Pons (tissue), 1 donor: ENCODE measurements at regions not wholly inside any gene's neighbourhood (a gene's known extent, or its start where the extent isn't known, plus 50 kb on each side); places are given as distances from the start of the nearest gene placed in this dataset.
"Not testable (repeated sequence)": the region's sequence is repeated elsewhere in the genome, so short reads cannot be mapped to it uniquely, and the experiment has no call there.

Experiments
- DNase-seq: peaks from one replicate; pipeline ENCODE4 v3.0.0-alpha.2; 2016; ENCODE audit warnings: low spot score

DNA sequence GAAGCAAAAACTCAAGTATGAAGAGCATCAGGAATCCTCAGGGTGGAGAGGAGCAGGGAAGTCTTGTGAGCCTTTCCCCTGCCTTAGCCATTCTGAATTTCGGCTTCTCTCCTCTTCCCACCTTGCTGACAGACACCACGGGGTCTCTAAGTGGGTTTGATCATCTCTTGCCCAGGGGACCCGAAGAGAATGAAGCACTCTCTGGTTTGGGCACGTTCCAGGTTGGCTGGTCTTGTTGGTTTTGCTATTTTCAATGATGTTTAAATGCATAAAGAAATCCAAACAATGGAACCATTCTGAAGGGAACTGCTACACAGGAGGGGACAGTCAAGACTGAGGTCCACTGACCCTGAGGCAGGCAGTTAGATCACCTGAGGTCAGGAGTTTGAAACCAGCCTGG, 131.7 kb downstream of the PXDC1 start:
- DNase-seq, result no peak

DNA sequence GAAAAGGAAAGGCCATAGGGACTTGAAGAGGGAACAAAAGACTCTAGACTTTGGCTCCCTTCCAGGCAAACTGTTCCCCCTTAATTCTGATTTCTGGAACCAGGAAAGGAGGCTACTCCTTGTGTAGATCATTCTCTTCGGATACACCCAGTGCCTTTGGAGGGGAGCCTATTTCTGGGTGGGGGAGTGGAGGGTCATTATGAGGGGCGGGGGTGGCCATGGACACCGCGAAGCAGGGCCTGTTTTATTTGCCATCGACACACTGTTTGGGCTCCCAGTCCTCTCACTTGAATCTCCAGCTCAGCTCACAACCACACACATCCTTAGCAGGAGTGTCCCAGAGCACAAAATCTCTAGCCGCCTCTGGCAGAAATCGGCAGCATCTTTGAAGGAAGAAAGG, 132.3 kb downstream of the PXDC1 start:
- DNase-seq, result no peak

DNA sequence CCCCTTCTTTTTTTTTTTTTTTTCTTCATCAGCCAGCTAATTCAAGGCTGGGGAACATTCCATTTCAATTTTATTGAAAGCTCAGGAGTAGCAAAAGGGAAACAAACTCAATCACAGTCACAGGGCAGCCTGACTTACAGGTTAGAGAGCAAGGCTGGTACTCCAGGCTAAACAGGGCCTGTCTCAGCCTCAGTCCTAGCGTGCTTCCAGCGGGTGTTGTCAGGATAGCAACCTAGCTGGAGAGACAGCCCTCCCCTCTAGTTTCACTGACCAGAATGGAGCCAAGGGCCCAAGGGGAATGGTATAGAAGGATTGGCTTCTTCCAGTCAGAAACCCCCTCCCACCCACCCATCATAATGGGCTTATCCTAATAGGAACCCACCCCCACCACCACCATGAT, 132.9 kb downstream of the PXDC1 start:
- no peak for DNase-seq

DNA sequence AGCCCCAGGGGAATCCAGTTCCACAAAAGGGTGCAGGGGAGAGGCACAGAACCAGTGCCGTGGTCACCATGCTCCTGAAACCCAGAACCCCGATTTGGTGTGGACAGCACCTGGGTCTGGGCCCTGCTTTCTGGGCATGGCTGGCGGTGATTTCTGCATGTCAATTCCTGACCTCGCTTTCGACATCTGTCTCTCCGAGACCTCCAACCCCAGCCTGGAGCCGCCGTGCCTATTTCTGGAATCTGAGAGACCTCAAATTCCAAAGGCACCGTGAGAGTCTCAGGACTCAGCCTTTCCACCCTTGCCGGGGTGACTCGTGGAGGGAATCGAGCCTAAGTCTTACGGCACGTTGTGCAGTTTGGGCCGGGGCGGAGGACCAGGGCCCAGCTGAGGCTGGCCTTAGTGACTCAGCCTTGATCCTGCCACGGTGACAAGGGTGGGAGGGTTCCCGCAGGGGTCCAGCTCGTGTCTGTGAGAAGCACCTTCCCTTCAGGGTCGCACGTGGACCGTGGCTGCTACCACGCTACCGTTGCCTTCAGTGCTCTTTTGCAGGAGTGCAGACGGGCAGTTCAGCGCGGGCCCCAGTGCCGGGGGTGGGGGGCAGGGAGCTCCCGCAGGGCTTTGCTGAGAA, 133.7 kb downstream of the PXDC1 start:
- DNase-seq, result no peak

DNA sequence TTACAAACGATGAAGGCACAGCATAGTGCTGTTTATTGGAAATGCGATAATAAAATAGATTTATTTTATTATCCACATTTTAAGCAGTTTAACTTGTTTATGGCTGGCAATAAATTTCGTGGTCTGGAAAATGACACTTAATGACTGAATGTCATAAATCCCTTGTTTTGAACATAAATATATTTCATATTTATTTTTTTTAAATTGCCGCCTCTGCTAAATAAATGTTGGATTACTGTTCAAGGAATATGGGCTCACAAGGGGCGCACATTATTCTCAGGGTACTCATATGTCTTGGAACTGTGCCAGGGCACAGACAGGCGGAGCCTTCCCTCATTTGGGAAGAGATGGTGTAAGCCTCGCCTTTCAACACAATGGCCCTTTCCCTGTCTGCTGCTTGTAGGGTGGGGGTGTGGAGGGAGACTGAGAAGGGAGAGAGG, 134.3 kb downstream of the PXDC1 start:
- no peak for DNase-seq

DNA sequence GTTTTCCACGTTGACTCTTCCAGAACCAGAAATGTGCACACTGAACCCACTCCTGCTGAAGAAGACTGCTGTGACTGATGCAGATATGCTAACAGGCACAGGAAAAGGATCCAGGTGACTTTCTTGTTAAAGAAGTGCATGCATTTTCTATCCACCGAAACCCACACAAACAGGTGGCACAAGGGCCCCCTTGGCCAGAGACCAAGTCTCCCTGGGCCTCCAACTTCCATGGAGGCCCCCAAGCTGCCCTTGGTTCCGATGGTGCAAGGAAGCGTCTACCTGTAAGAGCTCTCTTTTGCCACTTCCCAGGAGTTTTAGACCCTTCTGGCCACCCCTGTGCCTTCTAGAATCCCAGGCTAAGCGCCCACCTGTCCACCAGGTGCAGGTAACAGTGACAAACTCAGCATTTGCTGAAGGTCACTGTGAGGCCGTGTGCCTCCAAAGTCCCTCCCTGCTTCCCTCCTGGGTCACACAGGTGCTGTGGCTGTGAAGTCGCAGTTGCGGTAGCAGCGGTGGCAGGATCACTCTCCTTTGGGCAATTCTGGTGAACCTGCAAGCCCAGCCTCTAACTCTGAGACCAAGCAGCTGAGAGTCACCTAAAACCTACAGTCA, 134.8 kb downstream of the PXDC1 start:
- no peak for DNase-seq

DNA sequence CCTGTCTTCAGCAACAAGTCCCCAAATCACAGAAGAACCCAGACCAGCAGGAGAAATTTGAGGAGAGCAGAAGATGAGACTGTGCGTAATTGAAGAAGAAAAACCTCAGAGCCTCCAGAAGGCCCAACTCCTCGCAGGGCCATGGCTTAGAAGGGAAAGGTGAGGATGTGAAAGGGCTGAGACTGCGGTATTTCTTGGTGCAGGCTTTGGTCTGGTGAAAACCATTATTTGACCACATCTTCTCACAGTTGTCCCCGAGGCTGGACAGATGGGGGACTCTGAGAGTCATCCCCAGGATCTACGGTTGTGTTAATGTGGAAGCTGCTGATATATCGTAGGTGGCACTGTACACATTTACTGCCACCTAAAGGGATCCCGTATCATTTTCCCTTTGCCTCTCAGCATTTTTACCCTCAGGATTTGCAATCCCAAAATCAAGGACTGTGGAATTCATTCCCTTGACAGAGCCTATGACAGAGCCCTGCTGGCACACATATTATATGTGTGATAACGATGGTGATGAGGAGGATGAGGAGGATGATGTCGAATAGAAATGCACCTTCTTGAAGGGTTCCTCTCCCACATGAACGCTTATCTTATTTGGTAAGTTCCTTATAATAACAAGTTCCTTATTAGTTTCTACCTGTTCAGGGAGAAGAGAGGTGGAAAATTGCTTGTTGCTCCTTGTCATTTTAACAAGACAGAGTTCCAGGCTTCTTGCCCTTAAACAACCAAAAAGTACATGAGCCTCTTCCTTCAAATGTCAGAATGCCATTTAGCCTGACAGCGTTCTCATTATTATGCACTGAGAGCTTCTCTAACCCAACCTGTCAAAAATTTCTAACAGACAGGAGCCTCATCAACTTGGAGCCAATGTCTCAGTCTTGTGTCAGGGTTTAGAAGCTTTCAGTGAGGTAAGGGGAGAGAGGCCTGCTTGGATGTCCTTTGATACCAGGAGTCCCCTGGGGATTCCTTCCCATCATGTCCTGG, 135.8 kb downstream of the PXDC1 start:
- DNase-seq, result no peak

DNA sequence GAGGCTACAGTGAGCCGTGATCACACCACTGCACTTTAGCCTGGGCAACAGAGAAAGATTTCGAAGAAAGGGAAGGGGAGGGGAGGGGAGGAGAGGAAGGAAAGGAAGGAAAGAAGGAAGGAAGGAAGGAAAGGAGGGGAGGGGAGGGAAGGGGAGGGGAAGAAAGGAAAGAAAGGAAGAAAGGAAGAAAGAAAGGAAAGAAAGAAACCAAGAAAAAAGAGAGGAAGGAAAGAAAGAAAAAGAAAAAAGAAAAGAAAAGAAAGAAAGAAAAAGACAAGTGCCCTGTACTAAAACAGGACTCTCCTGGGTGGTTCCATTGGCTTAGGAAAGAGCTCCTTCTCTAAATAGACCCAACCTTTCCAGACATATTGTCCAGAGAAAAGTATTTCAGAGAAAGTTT, 136.6 kb downstream of the PXDC1 start:
- no peak for DNase-seq

DNA sequence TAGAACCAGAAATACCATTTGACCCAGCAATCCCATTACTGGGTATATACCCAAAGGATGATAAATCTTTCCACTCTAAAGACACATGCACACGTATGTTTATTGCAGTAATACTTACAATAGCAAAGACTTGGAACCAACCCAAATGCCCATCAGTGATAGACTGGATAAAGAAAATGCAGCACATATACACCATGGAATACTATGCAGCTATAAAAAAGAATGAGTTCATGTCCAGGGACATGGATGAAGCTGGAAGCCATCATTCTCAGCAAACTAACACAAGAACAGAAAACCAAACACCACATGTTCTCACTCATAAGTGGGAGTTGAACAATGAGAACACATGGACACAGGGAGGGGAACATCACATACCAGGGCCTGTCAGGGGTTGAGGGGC, 137.9 kb downstream of the PXDC1 start:
- DNase-seq, result not testable (repeated sequence)

DNA sequence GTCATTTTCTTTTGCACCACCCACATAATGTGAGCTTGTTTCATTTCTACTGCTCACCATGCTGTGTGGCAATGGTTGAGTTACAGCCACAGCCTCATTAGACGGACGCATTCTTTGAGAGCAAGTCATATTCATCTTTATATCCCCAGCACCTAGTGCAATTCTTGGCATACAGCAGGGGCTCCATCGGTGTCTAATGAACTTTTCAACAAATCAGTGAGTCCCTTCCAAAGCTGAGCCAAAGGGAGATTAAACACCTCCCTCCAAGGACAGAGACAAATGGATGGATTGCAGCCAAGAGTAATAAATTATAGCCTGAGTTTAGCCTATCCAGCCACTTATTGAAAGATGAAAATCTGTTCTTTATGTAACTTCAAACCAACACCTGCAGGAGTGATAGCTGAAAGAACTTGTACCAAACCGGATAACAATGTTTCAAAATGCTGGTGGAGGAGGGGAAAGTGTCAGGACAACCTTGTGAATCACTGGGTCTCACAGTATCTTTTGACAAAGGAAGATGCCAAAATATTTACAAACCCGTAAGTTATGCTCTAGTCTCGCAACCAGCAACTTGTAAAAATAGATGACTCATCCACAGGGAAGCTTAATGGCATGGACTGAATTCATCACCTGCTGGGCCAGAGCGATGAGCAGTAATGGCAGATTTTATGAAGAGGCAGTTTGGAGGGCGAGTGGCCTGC, 139.0 kb downstream of the PXDC1 start:
- DNase-seq, result peak; percentile 14

DNA sequence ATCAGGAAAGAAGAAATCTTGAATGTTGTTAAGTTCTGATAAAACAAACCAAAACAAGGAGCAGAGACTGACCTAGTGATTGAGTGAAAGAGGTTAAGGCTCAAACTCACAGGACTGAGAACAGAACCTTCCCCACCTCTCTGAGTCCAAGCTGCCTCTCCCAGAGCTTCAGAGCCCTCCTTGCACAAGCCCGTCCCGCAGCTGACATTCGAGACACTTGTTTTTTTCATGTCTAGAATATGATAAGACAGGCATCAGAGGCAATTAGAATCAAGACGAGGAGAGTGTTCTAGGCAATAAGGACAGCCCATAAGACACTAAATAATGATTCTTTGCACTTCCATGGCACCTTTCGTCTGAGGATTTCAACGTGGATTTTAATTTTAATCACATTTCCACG, 140.6 kb downstream of the PXDC1 start:
- DNase-seq, result no peak

DNA sequence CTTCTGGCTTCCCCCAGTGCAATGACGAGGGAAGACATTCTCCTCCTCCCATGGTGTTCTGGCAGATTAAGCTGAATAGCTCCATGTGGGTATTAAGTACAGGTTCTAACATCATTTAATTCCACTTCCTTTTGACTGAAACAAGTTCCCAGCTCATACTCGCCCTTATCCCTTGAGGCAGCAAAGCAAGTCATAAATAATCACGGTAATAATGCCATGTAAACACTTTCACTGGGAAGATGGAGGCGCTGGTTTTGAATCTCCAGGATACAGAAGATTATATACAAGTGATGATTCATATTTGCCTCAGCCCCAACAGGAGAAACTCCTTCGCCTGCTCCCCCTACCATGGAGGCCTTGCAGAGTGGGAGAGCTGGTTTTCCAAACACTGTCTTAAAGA, 141.3 kb downstream of the PXDC1 start:
- no peak for DNase-seq

DNA sequence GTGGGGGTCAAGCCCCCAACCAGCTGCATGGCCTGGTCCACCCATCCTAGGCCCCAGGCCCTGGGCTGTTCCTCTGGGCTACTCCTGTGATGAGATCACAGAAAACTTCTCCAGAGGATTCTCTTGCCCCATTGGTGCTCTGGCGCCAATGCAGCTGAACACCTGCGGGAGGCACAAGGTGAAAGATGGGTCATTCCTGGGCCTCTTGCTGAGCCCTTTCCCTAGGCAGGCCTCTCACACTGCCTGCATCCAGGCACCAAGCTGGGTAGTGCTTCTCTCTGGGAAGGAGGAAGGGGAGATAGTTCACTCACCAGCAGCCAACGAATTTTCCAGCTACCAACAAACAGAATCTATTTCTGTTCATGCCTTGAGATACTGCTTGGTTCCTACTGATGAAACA, 142.1 kb downstream of the PXDC1 start:
- DNase-seq, result no peak

DNA sequence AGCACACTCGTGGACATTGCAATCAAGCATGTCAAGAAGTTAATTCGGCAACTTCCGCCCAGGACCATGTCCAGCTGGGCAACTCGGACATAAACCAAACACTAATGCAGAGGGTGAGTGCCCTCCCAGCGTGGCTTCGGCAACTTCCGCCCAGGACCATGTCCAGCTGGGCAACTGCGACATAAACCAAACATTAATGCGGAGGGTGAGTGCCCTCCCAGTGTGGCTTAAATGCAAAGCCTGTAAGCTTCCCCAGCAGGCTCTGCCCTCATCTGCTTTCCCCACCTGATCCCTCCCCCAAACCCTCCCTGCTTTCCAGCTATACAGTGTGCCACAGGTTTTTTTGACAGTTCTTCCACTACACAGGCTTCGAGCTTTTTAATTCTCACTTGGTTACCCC, 143.4 kb downstream of the PXDC1 start:
- no peak for DNase-seq

DNA sequence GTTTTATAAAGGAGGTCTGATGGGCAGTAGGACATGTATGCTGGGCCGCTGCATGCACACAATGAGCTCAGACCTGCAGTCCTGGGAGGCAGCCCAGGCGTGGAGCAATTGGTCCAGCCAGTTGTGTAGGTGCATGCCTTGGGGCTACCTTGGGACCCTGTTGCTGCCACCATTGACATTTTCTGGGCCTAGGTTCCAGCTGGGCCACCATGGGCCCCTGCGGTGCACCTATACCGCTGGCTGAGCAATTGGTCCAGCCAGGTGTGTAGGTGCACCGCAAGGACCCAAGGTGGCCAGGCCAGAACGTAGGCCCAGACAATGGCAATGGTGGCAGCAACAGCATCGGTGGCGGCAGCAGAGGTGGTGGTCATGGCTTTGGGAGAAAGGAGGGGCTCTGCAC, 143.9 kb downstream of the PXDC1 start:
- no peak for DNase-seq

DNA sequence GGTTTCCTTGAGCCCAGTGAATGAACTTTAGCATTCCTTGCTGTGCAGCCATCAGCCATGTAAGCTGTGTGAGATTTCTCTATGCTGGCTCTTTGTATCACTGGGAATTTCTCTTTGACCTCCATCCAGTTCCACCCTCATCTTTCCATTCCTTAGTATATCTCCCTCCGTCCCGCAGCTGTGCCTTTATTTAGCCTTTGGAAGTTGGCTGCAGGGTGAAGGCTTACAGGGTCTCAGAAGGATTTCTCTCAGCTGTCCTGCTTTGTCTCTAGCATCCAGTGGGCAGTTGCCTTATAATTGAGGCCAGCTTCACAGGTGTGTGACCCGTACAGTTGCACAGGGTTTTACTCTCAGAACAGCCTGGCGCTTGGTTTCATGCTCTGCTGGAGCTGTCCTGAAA, 144.3 kb downstream of the PXDC1 start:
- DNase-seq, result no peak

DNA sequence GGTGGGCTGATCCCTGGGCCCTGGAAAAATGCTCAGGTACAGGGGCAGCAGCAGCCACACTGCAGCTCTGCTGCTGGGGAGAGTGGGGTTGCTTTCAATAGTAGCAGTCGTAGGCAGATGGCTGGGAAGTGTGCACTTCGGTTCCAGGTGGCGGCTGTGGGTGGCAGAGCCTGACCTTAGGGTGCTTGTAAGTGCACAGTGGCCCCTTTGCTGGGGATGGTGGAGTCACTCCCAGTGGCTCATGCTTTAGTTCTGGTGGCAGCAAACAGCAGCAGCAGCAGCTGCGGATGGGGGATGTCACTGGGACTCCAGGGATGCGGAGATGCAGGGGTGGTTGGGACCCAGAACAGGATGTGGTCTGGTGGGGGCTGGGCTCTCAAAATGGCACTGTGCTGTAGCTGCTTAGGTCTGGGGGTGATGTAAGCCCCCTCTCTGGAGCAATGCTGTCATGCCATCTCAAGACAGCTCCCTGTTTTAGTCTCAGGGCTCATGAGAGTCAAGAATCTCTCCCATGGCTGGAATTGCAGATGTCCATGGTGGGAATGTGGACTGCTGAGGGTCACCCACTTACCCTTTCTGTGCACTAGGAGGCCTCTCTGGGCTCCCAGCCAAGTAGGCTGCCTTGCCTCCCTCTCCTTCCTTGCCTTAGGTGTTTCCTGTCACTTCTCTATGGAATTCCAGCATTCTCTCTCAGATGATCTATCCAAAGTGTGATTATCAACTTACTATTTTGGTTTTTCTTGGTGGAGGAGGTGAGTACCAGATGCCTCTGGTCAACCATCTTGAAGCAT, 146.7 kb upstream of the SLC22A23 start:
- DNase-seq, result no peak

DNA sequence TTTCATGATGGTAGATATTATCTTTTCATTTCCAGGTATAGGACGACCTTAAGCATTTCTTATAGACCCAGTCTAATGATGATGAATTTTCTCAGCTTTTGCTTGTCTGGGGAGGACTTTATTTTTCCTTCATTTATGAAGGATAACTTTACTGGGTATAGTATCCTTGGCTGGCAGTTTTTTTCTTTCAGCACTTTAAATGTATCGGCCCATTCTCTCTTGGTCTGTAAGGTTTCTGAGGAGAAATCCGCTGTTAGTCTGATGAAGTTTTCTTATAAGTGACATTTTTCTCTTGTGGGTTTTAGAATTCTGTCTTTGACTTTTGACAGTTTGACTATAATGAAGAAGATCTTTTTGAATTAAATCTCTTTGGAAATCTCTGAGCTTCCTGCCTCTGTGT, 144.7 kb upstream of the SLC22A23 start:
- DNase-seq, result no peak

DNA sequence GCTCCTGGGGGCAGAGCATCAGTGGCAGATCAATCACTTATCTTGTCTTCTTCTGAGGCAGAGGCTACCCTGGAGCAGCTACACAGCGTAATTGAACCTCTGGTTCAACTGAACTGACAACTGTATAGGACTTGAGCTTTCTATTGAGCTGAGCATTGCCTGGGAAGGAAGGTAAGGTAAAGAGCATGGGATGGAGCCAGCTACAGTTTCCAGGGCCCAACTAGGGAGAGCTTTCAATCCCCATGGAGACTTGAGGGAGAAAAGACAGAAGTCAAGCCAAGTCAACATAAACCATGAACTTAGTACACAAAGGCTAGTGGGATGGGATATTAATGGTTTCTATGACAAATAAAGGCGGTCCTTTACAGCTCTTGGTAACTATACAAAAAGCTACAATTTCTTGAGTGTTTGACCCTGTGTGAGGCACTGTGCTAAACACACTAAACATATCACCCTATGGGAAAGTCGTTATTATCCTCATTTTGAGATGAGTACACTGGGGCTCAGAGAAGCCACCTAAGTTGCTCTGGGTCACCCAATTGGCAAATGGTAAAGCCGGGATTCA, 140.7 kb upstream of the SLC22A23 start:
- no peak for DNase-seq

DNA sequence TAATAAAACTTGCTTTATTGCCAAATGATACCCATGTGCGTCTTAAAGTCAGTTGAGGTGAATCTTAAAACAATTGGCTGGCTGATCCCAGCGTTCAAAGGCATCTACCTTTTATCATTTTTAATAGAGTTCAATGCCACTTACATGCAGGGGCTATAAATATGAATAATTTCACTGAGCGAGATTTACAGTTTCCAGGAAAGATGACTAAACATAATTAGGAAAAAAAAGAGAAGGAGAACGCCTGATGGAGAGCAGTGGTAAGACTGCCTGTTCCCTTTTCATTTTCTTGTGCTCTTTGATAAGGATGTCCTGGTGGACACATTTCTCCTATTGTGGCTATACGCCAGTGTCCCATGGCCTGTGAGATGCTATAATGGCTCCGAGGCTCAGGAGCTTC, 139.9 kb upstream of the SLC22A23 start:
- no peak for DNase-seq

DNA sequence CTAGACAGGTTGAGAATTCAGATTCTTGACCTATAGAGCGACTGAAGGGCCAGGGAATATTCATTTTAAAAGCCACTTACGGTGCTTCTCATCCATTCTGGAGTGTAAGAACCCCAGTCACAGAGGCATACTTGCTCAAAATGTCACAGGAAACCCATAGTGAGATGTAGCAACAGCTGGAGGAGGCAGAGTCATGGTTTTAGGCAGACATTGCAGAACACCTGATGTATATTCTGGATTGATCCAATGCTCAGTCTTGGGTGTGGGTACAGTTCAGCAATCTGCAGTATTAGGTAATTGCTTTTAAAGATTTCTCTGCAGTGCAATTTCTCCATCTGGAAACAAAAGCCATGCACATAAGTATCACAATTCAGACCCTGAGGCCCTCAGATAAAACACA, 137.4 kb upstream of the SLC22A23 start:
- DNase-seq, result no peak
